Suprapubic skin (tissue), 4 donors: ENCODE measurements at regions not wholly inside any gene's neighbourhood (a gene's known extent, or its start where the extent isn't known, plus 50 kb on each side); places are given as distances from the start of the nearest gene placed in this dataset.

Experiments
- DNase-seq, 2 donors: peaks; one replicate each; pipeline ENCODE4 v3.0.0-alpha.2; 2019; ENCODE audit warnings: low spot score in 2 of 2
- H3K27ac ChIP-seq: fragments of 200-600 bp; sonication (generic); one replicate; pipeline ENCODE4 v1.5.1; 2019
- H3K27me3 ChIP-seq: fragments of 200-600 bp; sonication (generic); one replicate; pipeline ENCODE4 v1.5.1; 2019
- H3K36me3 ChIP-seq: fragments of 200-600 bp; sonication (generic); one replicate; pipeline ENCODE4 v1.5.1; 2019
- H3K4me1 ChIP-seq: fragments of 200-600 bp; sonication (generic); one replicate; pipeline ENCODE4 v1.5.1; 2019
- H3K4me3 ChIP-seq: fragments of 200-600 bp; sonication (generic); one replicate; pipeline ENCODE4 v1.5.1; 2019; ENCODE audit warnings: mild to moderate bottlenecking
- H3K9me3 ChIP-seq: fragments of 200-600 bp; sonication (generic); one replicate; pipeline ENCODE4 v1.5.1; 2019
- EP300 ChIP-seq: sonication (generic); formaldehyde crosslinking; IDR thresholded peaks from one replicate; pipeline ENCODE4 v1.6.1; 2017; ENCODE audit warnings: antibody characterized with exemption
- POLR2A ChIP-seq, 2 donors: fragments of 450-650 bp; IDR thresholded peaks; one replicate each; pipeline ENCODE4 v1.6.1; 2017; ENCODE audit warnings: antibody characterized with exemption in 2 of 2, mild to moderate bottlenecking in 2 of 2, moderate library complexity in 2 of 2
- POLR2AphosphoS5 ChIP-seq, 3 donors: sonication (generic); formaldehyde crosslinking; IDR thresholded peaks; one replicate each; pipeline ENCODE4 v1.6.1; 2017; ENCODE audit warnings: antibody characterized with exemption in 3 of 3
- WGBS: methylation state at CpG from one replicate; pipeline ENCODE4 v1.1.5; 2018; 5-methylcytosine and 5-hydroxymethylcytosine counted together
- TF ChIP-seq, protein P1 (sequence below), 2 donors: fragments of 200-600 bp in 1 of 2; fragments of 450-650 bp in 1 of 2; sonication (generic) in 1 of 2; IDR thresholded peaks; one replicate each; pipeline ENCODE4 v1.5.1; 2016 to 2019; ENCODE audit warnings: antibody characterized with exemption in 2 of 2, mild to moderate bottlenecking in 1 of 2, moderate library complexity in 1 of 2

DNA sequence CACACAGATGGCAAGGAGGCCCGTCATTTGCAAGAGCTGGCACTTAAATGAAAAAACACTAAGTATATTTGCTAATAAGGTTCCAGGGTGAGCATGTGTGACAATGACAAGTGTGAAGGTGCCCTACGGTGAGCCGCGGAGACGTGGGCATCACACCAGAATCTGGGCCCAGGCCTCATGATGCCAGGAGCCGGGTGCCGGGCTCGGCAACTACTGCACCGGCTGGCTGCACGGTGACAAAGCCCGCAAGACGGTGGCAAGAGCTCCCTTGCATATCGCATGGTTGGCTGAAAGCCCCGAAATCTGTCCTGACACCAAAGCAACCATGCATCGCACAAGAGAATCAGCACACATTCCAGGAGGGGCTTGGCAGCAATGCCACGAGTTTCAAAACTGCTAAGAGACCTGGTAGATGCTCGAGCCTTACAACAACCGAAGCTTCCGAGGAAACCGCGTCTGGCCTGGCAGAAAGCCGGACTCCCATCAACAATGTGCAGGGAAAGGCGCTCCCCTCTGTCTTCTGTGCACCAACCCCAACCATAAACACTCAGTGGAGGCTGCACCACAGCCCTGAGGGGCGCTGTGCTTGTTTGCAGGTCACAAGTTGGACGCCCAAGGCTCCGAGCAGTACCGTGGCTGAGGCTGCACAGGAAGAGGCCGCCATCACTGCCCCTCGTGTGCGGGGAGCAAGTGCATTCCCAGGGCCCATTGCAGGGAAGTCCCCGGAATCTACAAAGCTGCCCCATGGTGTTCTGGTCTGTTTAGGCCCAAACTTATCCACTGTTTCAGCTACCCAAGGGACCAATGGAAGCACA, 339.7 kb downstream of the CTTN start:
- no peak overlapping the region for H3K4me3 ChIP-seq
- 92% methylated on average over 22 of the region's 31 CpGs for WGBS
- H3K9me3 ChIP-seq, result no peaks in the 10 kb centered on the region
- DNase-seq, result no peak
- TF ChIP-seq EP300 (no peak), POLR2A (IDR thresholded peaks at IDR 0.05) (no peak), POLR2AphosphoS5 (IDR thresholded peaks at IDR 0.05) (no peak)
- TF ChIP-seq, protein P1, sequence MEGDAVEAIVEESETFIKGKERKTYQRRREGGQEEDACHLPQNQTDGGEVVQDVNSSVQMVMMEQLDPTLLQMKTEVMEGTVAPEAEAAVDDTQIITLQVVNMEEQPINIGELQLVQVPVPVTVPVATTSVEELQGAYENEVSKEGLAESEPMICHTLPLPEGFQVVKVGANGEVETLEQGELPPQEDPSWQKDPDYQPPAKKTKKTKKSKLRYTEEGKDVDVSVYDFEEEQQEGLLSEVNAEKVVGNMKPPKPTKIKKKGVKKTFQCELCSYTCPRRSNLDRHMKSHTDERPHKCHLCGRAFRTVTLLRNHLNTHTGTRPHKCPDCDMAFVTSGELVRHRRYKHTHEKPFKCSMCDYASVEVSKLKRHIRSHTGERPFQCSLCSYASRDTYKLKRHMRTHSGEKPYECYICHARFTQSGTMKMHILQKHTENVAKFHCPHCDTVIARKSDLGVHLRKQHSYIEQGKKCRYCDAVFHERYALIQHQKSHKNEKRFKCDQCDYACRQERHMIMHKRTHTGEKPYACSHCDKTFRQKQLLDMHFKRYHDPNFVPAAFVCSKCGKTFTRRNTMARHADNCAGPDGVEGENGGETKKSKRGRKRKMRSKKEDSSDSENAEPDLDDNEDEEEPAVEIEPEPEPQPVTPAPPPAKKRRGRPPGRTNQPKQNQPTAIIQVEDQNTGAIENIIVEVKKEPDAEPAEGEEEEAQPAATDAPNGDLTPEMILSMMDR (IDR thresholded peaks at IDR 0.05), result no peak
- peaks cover 18% of the 10 kb centered on the region for H3K27me3 ChIP-seq
- H3K4me1 ChIP-seq, result no peaks in the 10 kb centered on the region
- no peaks in the 10 kb centered on the region for H3K36me3 ChIP-seq
- no peak overlapping the region for H3K27ac ChIP-seq

DNA sequence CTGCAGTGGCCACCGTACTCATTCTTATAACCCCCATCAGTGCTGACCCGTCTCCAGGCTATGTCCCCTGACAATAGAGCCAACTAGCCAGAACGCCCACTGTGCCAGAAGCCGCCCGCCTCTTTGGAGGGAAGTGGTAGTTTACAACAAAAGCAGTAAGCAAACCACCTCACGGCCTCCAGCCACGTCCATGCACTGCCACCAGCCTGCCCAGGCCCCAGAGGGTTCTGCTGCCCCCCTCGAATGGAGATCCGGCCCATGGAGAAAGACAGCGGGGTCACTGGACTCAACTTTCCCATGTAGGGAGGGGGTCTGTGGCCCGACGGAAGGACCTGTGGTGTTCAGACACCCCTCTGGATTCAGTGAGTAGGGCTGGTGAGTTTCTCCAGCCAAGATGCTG, 340.3 kb downstream of the CTTN start:
- Histone ChIP-seq H3K27ac (no peak overlapping the region), H3K36me3 (no peaks in the 10 kb centered on the region), H3K4me1 (no peaks in the 10 kb centered on the region), H3K27me3 (peaks cover 24% of the 10 kb centered on the region), H3K9me3 (no peaks in the 10 kb centered on the region), H3K4me3 (no peak overlapping the region)
- TF ChIP-seq, protein P1 (IDR thresholded peaks at IDR 0.05), result no peak
- TF ChIP-seq POLR2A (IDR thresholded peaks at IDR 0.05), result no peak
- TF ChIP-seq POLR2AphosphoS5 (IDR thresholded peaks at IDR 0.05), result no peak
- TF ChIP-seq EP300, result no peak
- no peak for DNase-seq
- WGBS, result 88% methylated on average over 8 of the region's 12 CpGs

DNA sequence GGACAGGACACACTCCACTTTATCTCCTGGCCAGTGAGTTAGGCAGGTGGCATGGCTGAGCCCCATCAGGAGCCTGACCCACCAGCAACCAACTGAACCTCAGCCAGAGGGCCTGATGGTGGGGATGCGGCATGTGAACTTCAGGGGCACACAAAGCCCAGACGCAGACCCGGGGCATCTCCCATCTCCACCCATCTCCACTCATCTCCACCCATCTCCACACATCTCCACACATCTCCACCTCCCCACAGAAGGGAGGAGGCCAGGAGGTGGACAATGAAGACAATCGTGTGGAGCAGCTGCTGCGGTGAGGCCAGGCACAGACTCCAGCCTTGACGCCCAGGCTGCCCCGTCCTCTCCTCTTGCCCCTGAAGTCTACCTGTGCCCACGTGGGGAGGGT, 340.8 kb downstream of the CTTN start:
- peaks cover 25% of the 10 kb centered on the region for H3K27me3 ChIP-seq
- no peak overlapping the region for H3K4me3 ChIP-seq
- no peak overlapping the region for H3K27ac ChIP-seq
- no peaks in the 10 kb centered on the region for H3K9me3 ChIP-seq
- H3K36me3 ChIP-seq, result no peaks in the 10 kb centered on the region
- DNase-seq, result no peak
- no peaks in the 10 kb centered on the region for H3K4me1 ChIP-seq
- 94% methylated on average over 7 of the region's 8 CpGs for WGBS
- TF ChIP-seq EP300, result no peak
- TF ChIP-seq, protein P1 (IDR thresholded peaks at IDR 0.05), result no peak
- no peak for TF ChIP-seq POLR2AphosphoS5 (IDR thresholded peaks at IDR 0.05)
- TF ChIP-seq POLR2A (IDR thresholded peaks at IDR 0.05), result no peak

GRCh38 chr11:70739811-70740487, 341.6 kb downstream of the CTTN start:
- no peak overlapping the region for H3K27ac ChIP-seq
- no peaks in the 10 kb centered on the region for H3K9me3 ChIP-seq
- no peak for DNase-seq
- TF ChIP-seq, protein P1 (IDR thresholded peaks at IDR 0.05), result no peak
- TF ChIP-seq EP300 (no peak), POLR2A (IDR thresholded peaks at IDR 0.05) (no peak), POLR2AphosphoS5 (IDR thresholded peaks at IDR 0.05) (no peak)
- no peaks in the 10 kb centered on the region for H3K4me1 ChIP-seq
- 82% methylated on average over 16 of the region's 20 CpGs for WGBS
- H3K27me3 ChIP-seq, result peaks cover 33% of the 10 kb centered on the region
- H3K4me3 ChIP-seq, result no peak overlapping the region
- H3K36me3 ChIP-seq, result no peaks in the 10 kb centered on the region

DNA sequence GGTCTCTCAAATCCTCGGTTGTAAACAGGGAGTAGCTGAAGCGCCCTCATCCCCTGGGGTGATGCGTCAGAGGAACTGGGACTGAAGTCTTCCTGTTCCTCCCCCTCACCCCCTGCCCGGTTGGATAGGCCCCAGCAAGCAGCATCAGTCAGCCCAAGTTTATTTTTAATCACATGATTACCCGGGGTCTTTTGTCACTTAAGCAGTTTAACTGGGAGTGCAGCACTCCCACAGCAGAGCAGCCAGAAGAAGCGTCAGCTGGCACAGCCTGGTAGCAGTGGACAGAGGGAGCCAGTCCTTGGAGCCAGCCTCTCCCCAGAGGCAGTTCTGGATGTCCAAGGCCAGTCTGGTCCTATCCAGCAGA, 342.1 kb downstream of the CTTN start:
- no peaks in the 10 kb centered on the region for H3K36me3 ChIP-seq
- WGBS, result 47% methylated on average over 6 of the region's 6 CpGs
- no peak overlapping the region for H3K27ac ChIP-seq
- TF ChIP-seq POLR2A (IDR thresholded peaks at IDR 0.05) (no peak), POLR2AphosphoS5 (IDR thresholded peaks at IDR 0.05) (no peak), EP300 (no peak)
- TF ChIP-seq, protein P1 (IDR thresholded peaks at IDR 0.05), result no peak
- no peaks in the 10 kb centered on the region for H3K4me1 ChIP-seq
- H3K4me3 ChIP-seq, result no peak overlapping the region
- no peaks in the 10 kb centered on the region for H3K9me3 ChIP-seq
- no peak for DNase-seq
- peaks cover 37% of the 10 kb centered on the region for H3K27me3 ChIP-seq
